GM12864 (cell line): ENCODE measurements at regions not wholly inside any gene's neighbourhood (a gene's known extent, or its start where the extent isn't known, plus 50 kb on each side); places are given as distances from the start of the nearest gene placed in this dataset.

Experiments
- DNase-seq: peaks from one replicate; pipeline ENCODE4 v3.0.0-alpha.2; 2011; ENCODE audit warnings: low read depth
- H3K4me3 ChIP-seq: 2 replicates; pipeline ENCODE4 v1.5.1; 2011; ENCODE audit warnings: mild to moderate bottlenecking, low read depth, low read length, control low read depth
- CTCF ChIP-seq: IDR thresholded peaks from 2 replicates; pipeline ENCODE4 v1.5.1; 2011; ENCODE audit warnings: low read depth, mild to moderate bottlenecking, moderate library complexity, low read length, control low read depth, inconsistent platforms; ENCODE audit errors: missing control alignments

DNA sequence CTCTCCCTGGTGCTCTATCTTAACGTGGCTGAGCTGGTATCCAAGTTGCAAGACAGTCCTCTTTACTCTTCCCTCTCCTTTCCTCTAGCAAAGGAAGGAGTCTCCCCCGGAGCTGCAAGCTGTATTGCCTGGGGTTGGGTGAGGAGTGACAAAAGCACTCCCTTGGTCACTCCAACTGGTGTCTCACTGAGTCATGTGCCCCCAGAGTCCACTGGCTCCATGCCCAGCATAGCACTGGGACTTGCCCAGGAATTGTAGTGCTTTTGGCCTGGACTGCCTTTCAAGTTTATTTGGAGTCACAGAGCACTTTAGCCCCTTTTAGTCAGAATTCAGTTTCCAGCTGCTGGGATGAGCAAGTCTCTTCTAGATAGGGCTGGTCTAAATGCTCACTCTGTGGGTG is 82.6 kb upstream of the FST start:
- no peak for TF ChIP-seq CTCF
- no peak for DNase-seq

GRCh38 chr5:53399926-53400697 is 80.3 kb upstream of the FST start:
- no peak for DNase-seq
- H3K4me3 ChIP-seq: no peak overlapping the region
- no peak for TF ChIP-seq CTCF

More for the DNA sequence above, 82.6 kb upstream of the FST start:
- H3K4me3 ChIP-seq: no peak overlapping the region

GRCh38 chr5:53403291-53403690 is 77.1 kb upstream of the FST start:
- DNase-seq: no peak
- TF ChIP-seq CTCF: no peak

GRCh38 chr5:53403758-53404157 is 76.7 kb upstream of the FST start:
- no peak overlapping the region for H3K4me3 ChIP-seq
- DNase-seq: no peak
- TF ChIP-seq CTCF: no peak

More at GRCh38 chr5:53403291-53403690, 77.1 kb upstream of the FST start:
- H3K4me3 ChIP-seq: no peak overlapping the region

- H3K4me3 ChIP-seq: no peak overlapping the region
- DNase-seq: no peak
- no peak for TF ChIP-seq CTCF
Measured at GRCh38 chr5:53405396-53405795, 75.0 kb upstream of the FST start.

DNA sequence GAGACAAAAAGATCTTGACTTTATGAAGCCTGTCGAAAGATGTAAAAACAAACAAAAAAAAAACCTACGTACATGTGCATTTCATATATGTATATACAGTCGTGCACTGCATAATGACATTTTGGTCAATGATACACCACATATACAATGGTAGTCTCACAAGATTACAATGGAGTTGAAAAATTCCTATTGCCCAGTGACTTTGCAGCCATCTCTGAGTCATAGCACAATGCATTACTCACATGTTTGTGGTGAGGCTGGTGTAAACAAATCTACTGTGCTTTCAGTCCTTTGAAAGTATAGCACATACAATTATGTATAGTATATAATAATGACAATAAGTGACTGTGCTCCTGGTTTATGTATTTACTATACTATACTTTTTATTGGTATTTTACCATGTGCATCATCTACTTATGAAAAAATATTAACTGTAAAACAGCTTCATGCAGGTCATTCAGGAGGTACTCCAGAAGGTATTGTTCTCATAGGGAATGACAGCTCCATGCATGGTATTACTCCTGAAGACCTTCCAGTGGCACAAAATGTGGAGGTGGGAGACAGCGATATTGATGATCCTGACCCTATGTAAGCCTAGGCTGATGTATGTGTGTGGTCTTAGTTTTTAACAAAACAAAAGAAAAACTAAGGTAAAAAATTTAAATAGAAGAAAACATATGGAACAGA is 73.7 kb upstream of the FST start:
- no peak for DNase-seq
- no peak for TF ChIP-seq CTCF
- no peak overlapping the region for H3K4me3 ChIP-seq
